Tibial artery (tissue), 4 donors: ENCODE measurements at regions not wholly inside any gene's neighbourhood (a gene's known extent, or its start where the extent isn't known, plus 50 kb on each side); places are given as distances from the start of the nearest gene placed in this dataset.

Experiments used
- DNase-seq, 2 donors: peaks; one replicate each; pipeline ENCODE4 v3.0.0-alpha.2; 2019
- H3K27ac ChIP-seq, 2 donors: fragments of 200-600 bp; sonication (generic) in 1 of 2; 1 replicate in 1 of 2; 2 replicates in 1 of 2; pipeline ENCODE4 v1.5.1; 2018 to 2019; ENCODE audit warnings: mild to moderate bottlenecking in 1 of 2
- H3K27me3 ChIP-seq, 2 donors: fragments of 200-600 bp; sonication (generic) in 1 of 2; one replicate each; pipeline versions ENCODE4 v1.5.1 to v1.6.0; 2016 to 2019
- H3K36me3 ChIP-seq, 3 donors: fragments of 200-600 bp; sonication (generic) in 2 of 3; one replicate each; pipeline ENCODE4 v1.5.1; 2016 to 2019; ENCODE audit warnings: mild to moderate bottlenecking in 2 of 3
- H3K4me1 ChIP-seq, 4 donors: fragments of 200-600 bp; sonication (generic) in 2 of 4; 1 replicate in 3 of 4; 2 replicates in 1 of 4; pipeline ENCODE4 v1.5.1; 2016 to 2019
- H3K4me3 ChIP-seq, 2 donors: fragments of 200-600 bp; sonication (generic) in 1 of 2; 1 replicate in 1 of 2; 2 replicates in 1 of 2; pipeline ENCODE4 v1.5.1; 2018 to 2019; ENCODE audit warnings: mild to moderate bottlenecking in 2 of 2
- H3K9me3 ChIP-seq, 3 donors: fragments of 200-600 bp; sonication (generic) in 1 of 3; one replicate each; pipeline ENCODE4 v1.5.1; 2016 to 2019
- CTCF ChIP-seq, 2 experiments: fragments of 200-600 bp in 1 of 2; fragments of 450-650 bp in 1 of 2; IDR thresholded peaks; one replicate each; pipeline ENCODE4 v1.5.1; 2017 to 2019; ENCODE audit warnings: antibody characterized with exemption in 2 of 2, mild to moderate bottlenecking in 1 of 2, moderate library complexity in 1 of 2
- intact Hi-C: fragments of 100-400 bp; cut with DNase I; formaldehyde crosslinking; loops from one replicate; pipeline ENCODE4 v1.15.0; 2023; ENCODE audit warnings: low total_unique reads

DNA sequence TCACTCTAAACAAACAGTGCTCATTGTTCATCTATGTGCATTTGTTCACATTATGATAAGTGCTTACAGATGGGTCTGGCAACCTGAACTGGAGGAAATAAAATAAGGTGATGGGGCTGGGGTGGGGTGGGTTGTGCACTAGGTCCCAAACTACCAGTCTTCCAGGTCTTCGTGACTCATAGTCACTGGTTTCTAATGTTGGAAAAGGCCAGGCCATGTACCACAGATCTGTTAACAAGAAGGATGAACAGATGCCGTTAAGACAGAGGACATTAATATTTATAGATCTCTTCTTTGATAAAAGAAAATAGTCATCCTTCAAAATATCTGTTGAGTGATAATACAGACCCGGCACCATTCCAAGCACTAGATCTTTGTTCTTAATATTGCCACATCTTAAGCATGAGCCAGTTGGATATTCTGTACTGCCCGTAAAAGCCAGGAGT, 71.4 kb upstream of the STARD4 start:
- Histone ChIP-seq H3K27me3 (no peaks in the 10 kb centered on the region), H3K36me3 (no peaks in the 10 kb centered on the region), H3K4me1 (peaks cover 0 to 5% (median 0%) of the 10 kb centered on the region in 4 donors), H3K27ac (no peak overlapping the region), H3K9me3 (no peaks in the 10 kb centered on the region), H3K4me3 (no peak overlapping the region)
- DNase-seq, result no peak
- intact Hi-C loops, result no loop called here
- TF ChIP-seq CTCF (IDR thresholded peaks at IDR 0.05), result no peak

- intact Hi-C loops, result no loop called here
- no peaks in the 10 kb centered on the region for H3K27me3 ChIP-seq
- H3K27ac ChIP-seq, result no peak overlapping the region
- H3K9me3 ChIP-seq, result no peaks in the 10 kb centered on the region
- DNase-seq, result no peak
- H3K4me1 ChIP-seq, result peaks cover 0 to 5% (median 0%) of the 10 kb centered on the region in 4 donors
- no peak for TF ChIP-seq CTCF (IDR thresholded peaks at IDR 0.05)
- no peak overlapping the region for H3K4me3 ChIP-seq
- no peaks in the 10 kb centered on the region for H3K36me3 ChIP-seq
Measured at GRCh38 chr5:111582993-111583601, 70.8 kb upstream of the STARD4 start.

GRCh38 chr5:111582451-111582850, 70.1 kb upstream of the STARD4 start:
- intact Hi-C loops, result no loop called here
- no peak overlapping the region for H3K27ac ChIP-seq
- DNase-seq, result no peak
- no peak overlapping the region for H3K4me3 ChIP-seq
- peaks cover 0 to 5% (median 0%) of the 10 kb centered on the region in 4 donors for H3K4me1 ChIP-seq
- no peaks in the 10 kb centered on the region for H3K36me3 ChIP-seq
- no peaks in the 10 kb centered on the region for H3K27me3 ChIP-seq
- H3K9me3 ChIP-seq, result no peaks in the 10 kb centered on the region
- TF ChIP-seq CTCF (IDR thresholded peaks at IDR 0.05), result no peak

GRCh38 chr5:111580956-111581355, 68.6 kb upstream of the STARD4 start:
- no peak for DNase-seq
- no peak overlapping the region for H3K4me3 ChIP-seq
- H3K4me1 ChIP-seq, result peaks cover 0 to 5% (median 0%) of the 10 kb centered on the region in 4 donors
- no peaks in the 10 kb centered on the region for H3K27me3 ChIP-seq
- intact Hi-C loops, result no loop called here
- no peak overlapping the region for H3K27ac ChIP-seq
- no peaks in the 10 kb centered on the region for H3K9me3 ChIP-seq
- H3K36me3 ChIP-seq, result no peaks in the 10 kb centered on the region
- no peak for TF ChIP-seq CTCF (IDR thresholded peaks at IDR 0.05)

GRCh38 chr5:111574311-111574710, 62.0 kb upstream of the STARD4 start:
- DNase-seq, result no peak
- Histone ChIP-seq H3K36me3 (no peaks in the 10 kb centered on the region), H3K27me3 (no peaks in the 10 kb centered on the region), H3K4me1 (no peaks in the 10 kb centered on the region), H3K27ac (no peak overlapping the region), H3K9me3 (no peaks in the 10 kb centered on the region), H3K4me3 (no peak overlapping the region)
- intact Hi-C loops, result no loop called here
- TF ChIP-seq CTCF (IDR thresholded peaks at IDR 0.05), result no peak

- no peak for TF ChIP-seq CTCF (IDR thresholded peaks at IDR 0.05)
- Histone ChIP-seq H3K27me3 (no peaks in the 10 kb centered on the region), H3K36me3 (no peaks in the 10 kb centered on the region), H3K27ac (no peak overlapping the region), H3K4me1 (no peaks in the 10 kb centered on the region), H3K4me3 (no peak overlapping the region), H3K9me3 (no peaks in the 10 kb centered on the region)
- intact Hi-C loops, result no loop called here
- DNase-seq, result no peak
Measured at GRCh38 chr5:111572561-111572960, 60.2 kb upstream of the STARD4 start.
